HG03521 (cell line): ENCODE measurements at regions not wholly inside any gene's neighbourhood (a gene's known extent, or its start where the extent isn't known, plus 50 kb on each side); places are given as distances from the start of the nearest gene placed in this dataset.

Source experiments
- ATAC-seq: cut with Tn5 transposase; IDR thresholded peaks from one replicate; pipeline ENCODE4 v1.9.1; 2021; ENCODE audit warnings: mild to moderate bottlenecking, moderate library complexity; ENCODE audit not compliant: unreplicated experiment

GRCh38 chr4:125140966-125141495 is 173.7 kb upstream of the FAT4 start:
- no peak for ATAC-seq

GRCh38 chr4:125135652-125136051 is 179.1 kb upstream of the FAT4 start:
- ATAC-seq, result no peak

GRCh38 chr4:125132729-125133128 is 182.0 kb upstream of the FAT4 start:
- ATAC-seq, result no peak

- no peak for ATAC-seq
These were observed 182.7 kb upstream of the FAT4 start for GRCh38 chr4:125131891-125132680.

GRCh38 chr4:125125276-125125675 is 189.5 kb upstream of the FAT4 start:
- ATAC-seq, result no peak

- ATAC-seq, result no peak
These were observed 191.1 kb upstream of the FAT4 start for GRCh38 chr4:125123570-125124109.

GRCh38 chr4:125121581-125121980 is 193.2 kb upstream of the FAT4 start:
- ATAC-seq, result no peak

- ATAC-seq, result no peak
These were observed 198.3 kb upstream of the FAT4 start for GRCh38 chr4:125116431-125116830.

- ATAC-seq, result no peak
These were observed 198.8 kb upstream of the FAT4 start for GRCh38 chr4:125115941-125116340.

- ATAC-seq, result no peak
These were observed 199.3 kb upstream of the FAT4 start for GRCh38 chr4:125115476-125115875.

- no peak for ATAC-seq
These were observed 202.2 kb upstream of the FAT4 start for GRCh38 chr4:125112536-125112935.

- ATAC-seq, result no peak
These were observed 203.4 kb upstream of the FAT4 start for GRCh38 chr4:125111323-125111722.

GRCh38 chr4:125105561-125105960 is 209.2 kb upstream of the FAT4 start:
- no peak for ATAC-seq

- no peak for ATAC-seq
These were observed 210.1 kb upstream of the FAT4 start for GRCh38 chr4:125104616-125105015.

- no peak for ATAC-seq
These were observed 213.0 kb upstream of the FAT4 start for GRCh38 chr4:125101719-125102118.

GRCh38 chr4:125097729-125098128 is 217.0 kb upstream of the FAT4 start:
- no peak for ATAC-seq

- ATAC-seq, result no peak
These were observed 218.1 kb upstream of the FAT4 start for GRCh38 chr4:125096662-125097061.

GRCh38 chr4:125091541-125091940 is 223.2 kb upstream of the FAT4 start:
- ATAC-seq, result no peak

GRCh38 chr4:125091101-125091500 is 223.7 kb upstream of the FAT4 start:
- no peak for ATAC-seq

GRCh38 chr4:125084608-125085007 is 230.1 kb upstream of the FAT4 start:
- ATAC-seq, result no peak

GRCh38 chr4:125082729-125083417 is 231.9 kb upstream of the FAT4 start:
- no peak for ATAC-seq

GRCh38 chr4:125072269-125072668 is 242.5 kb upstream of the FAT4 start:
- no peak for ATAC-seq
